Peyer's patch (tissue), 4 donors: ENCODE measurements at regions not wholly inside any gene's neighbourhood (a gene's known extent, or its start where the extent isn't known, plus 50 kb on each side); places are given as distances from the start of the nearest gene placed in this dataset.

Experiments used
- DNase-seq, 3 donors: peaks; one replicate each; pipeline ENCODE4 v3.0.0-alpha.2; 2017 to 2019
- H3K27ac ChIP-seq, 4 donors: fragments of 200-600 bp; sonication (generic); one replicate each; pipeline ENCODE4 v1.5.1; 2016 to 2019
- H3K27me3 ChIP-seq, 2 donors: fragments of 200-600 bp; sonication (generic); one replicate each; pipeline ENCODE4 v1.5.1; 2019
- H3K36me3 ChIP-seq, 3 donors: fragments of 200-600 bp; sonication (generic); one replicate each; pipeline ENCODE4 v1.5.1; 2016 to 2019
- H3K4me1 ChIP-seq, 4 donors: fragments of 200-600 bp; sonication (generic); one replicate each; pipeline ENCODE4 v1.5.1; 2016 to 2019
- H3K4me3 ChIP-seq, 4 donors: fragments of 200-600 bp; sonication (generic); 1 replicate in 3 of 4; 2 replicates in 1 of 4; pipeline ENCODE4 v1.5.1; 2016 to 2019; ENCODE audit warnings: mild to moderate bottlenecking in 1 of 4
- H3K9me3 ChIP-seq, 4 donors: fragments of 200-600 bp; sonication (generic); one replicate each; pipeline ENCODE4 v1.5.1; 2016 to 2019; ENCODE audit warnings: mild to moderate bottlenecking in 1 of 4
- POLR2A ChIP-seq, 2 donors: fragments of 450-650 bp; IDR thresholded peaks; one replicate each; pipeline ENCODE4 v1.5.1; 2017; ENCODE audit warnings: antibody characterized with exemption in 2 of 2, mild to moderate bottlenecking in 2 of 2, moderate library complexity in 2 of 2
- TF ChIP-seq, protein P1 (sequence below), 6 experiments: fragments of 450-650 bp in 4 of 6; fragments of 200-600 bp in 2 of 6; sonication (generic) in 1 of 6; IDR thresholded peaks; one replicate each; pipeline ENCODE4 v1.5.1; 2017 to 2019; ENCODE audit warnings: antibody characterized with exemption in 6 of 6, mild to moderate bottlenecking in 3 of 6, moderate library complexity in 1 of 6

DNA sequence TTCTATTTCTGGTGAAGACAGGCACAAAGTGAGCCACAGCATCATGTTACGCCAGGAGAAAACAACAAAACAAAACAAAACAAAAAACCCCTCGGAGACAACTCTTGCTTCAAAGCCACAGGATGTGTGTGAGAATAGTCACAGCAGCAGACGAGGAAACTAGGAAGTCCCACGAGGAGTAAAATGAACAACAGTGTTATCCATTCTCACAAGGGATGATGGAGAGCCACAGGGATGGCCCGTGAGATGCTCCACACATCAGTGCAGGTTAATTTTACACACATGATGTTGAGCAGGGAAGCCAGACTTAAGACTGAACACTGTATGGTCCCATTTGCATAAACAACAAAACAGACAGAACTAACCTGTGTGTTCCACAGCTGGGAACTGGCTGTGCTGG is 128.5 kb upstream of the TMEM18 start:
- DNase-seq, result no peak
- Histone ChIP-seq H3K4me3 (no peak overlapping the region), H3K9me3 (no peaks in the 10 kb centered on the region), H3K27ac (no peak overlapping the region), H3K4me1 (no peaks in the 10 kb centered on the region), H3K27me3 (no peaks in the 10 kb centered on the region), H3K36me3 (no peaks in the 10 kb centered on the region)
- TF ChIP-seq, protein P1, sequence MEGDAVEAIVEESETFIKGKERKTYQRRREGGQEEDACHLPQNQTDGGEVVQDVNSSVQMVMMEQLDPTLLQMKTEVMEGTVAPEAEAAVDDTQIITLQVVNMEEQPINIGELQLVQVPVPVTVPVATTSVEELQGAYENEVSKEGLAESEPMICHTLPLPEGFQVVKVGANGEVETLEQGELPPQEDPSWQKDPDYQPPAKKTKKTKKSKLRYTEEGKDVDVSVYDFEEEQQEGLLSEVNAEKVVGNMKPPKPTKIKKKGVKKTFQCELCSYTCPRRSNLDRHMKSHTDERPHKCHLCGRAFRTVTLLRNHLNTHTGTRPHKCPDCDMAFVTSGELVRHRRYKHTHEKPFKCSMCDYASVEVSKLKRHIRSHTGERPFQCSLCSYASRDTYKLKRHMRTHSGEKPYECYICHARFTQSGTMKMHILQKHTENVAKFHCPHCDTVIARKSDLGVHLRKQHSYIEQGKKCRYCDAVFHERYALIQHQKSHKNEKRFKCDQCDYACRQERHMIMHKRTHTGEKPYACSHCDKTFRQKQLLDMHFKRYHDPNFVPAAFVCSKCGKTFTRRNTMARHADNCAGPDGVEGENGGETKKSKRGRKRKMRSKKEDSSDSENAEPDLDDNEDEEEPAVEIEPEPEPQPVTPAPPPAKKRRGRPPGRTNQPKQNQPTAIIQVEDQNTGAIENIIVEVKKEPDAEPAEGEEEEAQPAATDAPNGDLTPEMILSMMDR (IDR thresholded peaks at IDR 0.05), result no peak
- no peak for TF ChIP-seq POLR2A (IDR thresholded peaks at IDR 0.05)

DNA sequence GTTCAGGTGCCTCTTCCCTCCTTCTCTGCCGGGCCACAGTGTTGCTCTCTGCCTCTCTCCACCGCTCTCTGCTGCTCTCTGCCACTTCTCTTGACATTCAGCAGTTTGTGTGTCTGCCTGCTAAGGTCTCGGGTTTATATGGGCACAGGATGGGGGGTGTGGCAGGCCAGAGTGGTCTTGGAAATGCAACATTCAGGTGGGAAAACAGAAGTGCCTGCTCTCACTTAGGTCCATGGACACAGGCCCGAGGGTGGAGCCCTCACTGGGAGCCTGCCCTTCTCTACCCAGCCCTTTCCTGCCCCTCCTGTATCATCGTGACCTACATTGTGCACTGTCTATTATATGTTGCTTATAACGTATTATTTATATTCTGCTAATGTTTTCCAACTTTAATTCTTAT is 120.8 kb upstream of the TMEM18 start:
- Histone ChIP-seq H3K4me3 (no peak overlapping the region), H3K36me3 (no peaks in the 10 kb centered on the region), H3K4me1 (no peaks in the 10 kb centered on the region), H3K9me3 (no peaks in the 10 kb centered on the region), H3K27ac (no peak overlapping the region), H3K27me3 (no peaks in the 10 kb centered on the region)
- no peak for DNase-seq
- TF ChIP-seq POLR2A (IDR thresholded peaks at IDR 0.05), result no peak
- TF ChIP-seq, protein P1 (IDR thresholded peaks at IDR 0.05), result no peak

DNA sequence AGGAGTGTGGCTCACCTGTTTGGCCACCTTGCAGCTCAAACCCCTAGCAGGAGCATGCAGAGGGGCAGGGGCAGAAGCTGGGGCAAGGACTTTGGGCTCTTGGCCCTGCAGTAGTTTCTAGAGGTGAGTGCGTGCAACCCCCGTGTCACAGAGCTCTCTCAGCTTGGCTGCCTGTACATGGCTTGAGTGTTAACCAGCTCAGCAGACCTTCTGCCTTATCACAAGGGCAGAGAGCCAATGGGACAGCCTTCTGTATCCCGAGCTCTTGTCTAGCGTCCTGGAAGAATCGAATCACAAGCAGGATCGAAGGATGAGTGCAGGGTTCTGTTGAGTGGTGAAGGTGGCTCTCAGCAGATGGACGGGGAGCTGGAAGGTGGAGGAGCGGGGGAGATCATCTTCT is 120.3 kb upstream of the TMEM18 start:
- Histone ChIP-seq H3K27ac (no peak overlapping the region), H3K36me3 (no peaks in the 10 kb centered on the region), H3K9me3 (no peaks in the 10 kb centered on the region), H3K4me1 (no peaks in the 10 kb centered on the region), H3K4me3 (no peak overlapping the region), H3K27me3 (no peaks in the 10 kb centered on the region)
- TF ChIP-seq POLR2A (IDR thresholded peaks at IDR 0.05), result no peak
- TF ChIP-seq, protein P1 (IDR thresholded peaks at IDR 0.05), result no peak
- DNase-seq, result no peak

DNA sequence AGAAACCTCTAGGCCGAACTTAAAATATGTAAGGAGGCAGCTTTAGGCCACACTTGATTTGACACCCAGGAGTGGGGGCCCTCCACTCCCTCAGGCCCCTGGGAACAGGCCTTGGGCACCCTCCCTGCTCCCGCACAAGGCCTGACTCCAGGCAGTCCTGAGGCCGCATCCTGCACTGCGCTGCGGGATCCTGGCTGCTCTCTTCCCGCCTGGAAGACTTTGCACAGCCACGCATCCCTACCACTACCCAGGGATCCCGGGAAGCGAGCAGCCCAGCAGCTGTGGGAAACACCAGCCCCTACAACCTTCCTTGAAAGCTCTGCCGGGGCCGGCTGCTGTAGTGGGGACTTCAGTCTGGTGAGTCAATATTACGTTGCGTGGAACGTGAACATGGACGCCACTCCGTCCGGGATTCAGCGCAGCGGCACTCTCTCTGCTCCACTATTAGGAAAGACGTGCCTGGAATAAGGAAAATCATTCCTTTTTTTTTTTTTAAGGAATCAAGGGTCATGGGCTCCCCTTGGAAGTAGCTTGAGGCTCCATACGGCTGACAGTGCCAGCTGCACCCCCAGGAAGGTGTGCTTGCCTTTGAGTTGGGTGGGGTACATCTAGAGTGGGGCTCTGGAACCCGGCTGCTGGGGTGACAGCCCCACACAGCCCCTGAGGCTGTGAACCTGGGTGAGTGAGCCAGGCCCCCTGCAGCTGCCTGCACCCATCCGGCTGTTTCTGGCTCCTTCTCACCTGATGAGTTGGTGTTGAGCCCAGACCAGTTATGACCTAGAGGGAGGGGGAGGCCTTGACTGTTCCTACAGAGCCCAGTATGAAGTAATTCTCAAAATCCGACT is 119.2 kb upstream of the TMEM18 start:
- no peaks in the 10 kb centered on the region for H3K27me3 ChIP-seq
- no peak overlapping the region for H3K27ac ChIP-seq
- no peaks in the 10 kb centered on the region for H3K36me3 ChIP-seq
- DNase-seq, result no peak
- H3K4me1 ChIP-seq, result no peaks in the 10 kb centered on the region
- H3K4me3 ChIP-seq, result no peak overlapping the region
- TF ChIP-seq, protein P1 (IDR thresholded peaks at IDR 0.05), result no peak
- no peak for TF ChIP-seq POLR2A (IDR thresholded peaks at IDR 0.05)
- H3K9me3 ChIP-seq, result no peaks in the 10 kb centered on the region

GRCh38 chr2:795531-796041 is 118.4 kb upstream of the TMEM18 start:
- no peaks in the 10 kb centered on the region for H3K9me3 ChIP-seq
- H3K4me1 ChIP-seq, result no peaks in the 10 kb centered on the region
- TF ChIP-seq POLR2A (IDR thresholded peaks at IDR 0.05), result no peak
- TF ChIP-seq, protein P1 (IDR thresholded peaks at IDR 0.05), result no peak
- H3K4me3 ChIP-seq, result no peak overlapping the region
- no peak overlapping the region for H3K27ac ChIP-seq
- H3K27me3 ChIP-seq, result no peaks in the 10 kb centered on the region
- no peaks in the 10 kb centered on the region for H3K36me3 ChIP-seq
- no peak for DNase-seq
